ENCODE measurements at regions not wholly inside any gene's neighbourhood (a gene's known extent, or its start where the extent isn't known, plus 50 kb on each side); places are given as distances from the start of the nearest gene placed in this dataset.

DNA sequence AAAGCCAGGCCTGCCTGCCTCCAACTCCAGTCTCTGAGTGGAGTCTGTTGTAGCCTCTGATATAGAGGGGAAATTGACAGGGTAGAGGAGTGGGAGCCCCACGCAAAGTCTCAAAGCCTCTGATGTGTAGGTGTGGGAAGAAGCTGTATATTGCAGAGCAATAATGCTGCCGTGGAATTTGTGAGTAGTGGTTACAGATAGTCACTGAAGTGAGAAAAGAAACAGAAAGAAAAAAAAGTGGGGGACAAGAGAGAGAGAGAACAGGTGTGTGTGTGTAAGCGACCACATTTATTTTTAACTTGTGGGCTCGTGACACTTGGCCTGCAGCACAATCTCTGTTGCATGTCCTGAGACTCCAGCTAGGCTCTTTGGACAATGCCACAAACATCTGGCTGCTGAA is 227.8 kb downstream of the NSG2 start:
- TF ChIP-seq POLR2AphosphoS5 (IDR thresholded peaks at IDR 0.05; ENCODE audit: low read depth, low read length) (no peak), POLR2A (IDR thresholded peaks at IDR 0.05; ENCODE audit: low read depth, low read length) (no peak), TAF1 (IDR thresholded peaks at IDR 0.05; ENCODE audit: low read depth, low read length) (no peak)

Measured in GM12891 (cell line).